ENCODE measurements at regions not wholly inside any gene's neighbourhood (a gene's known extent, or its start where the extent isn't known, plus 50 kb on each side); places are given as distances from the start of the nearest gene placed in this dataset.

GRCh38 chr6:139877828-139878405 lies 503.5 kb upstream of the CITED2 start:
- no peak for DNase-seq (ENCODE audit: low spot score)
- in situ Hi-C loops (cut with MboI; ENCODE audit: low pct_unique_long_range_greater_than_20kb, low sequenced_read_pairs, unreplicated experiment) = loop anchor here (25.0 kb wide), 1 partner anchor 491 kb away; no protein-coding TSS in a partner anchor
- no peak for TF ChIP-seq CTCF (IDR thresholded peaks at IDR 0.05; ENCODE audit: extremely low read depth, insufficient read depth, missing control alignments)

GRCh38 chr6:139872665-139873064 lies 498.2 kb upstream of the CITED2 start:
- TF ChIP-seq CTCF (IDR thresholded peaks at IDR 0.05; ENCODE audit: extremely low read depth, insufficient read depth, missing control alignments) = no peak
- in situ Hi-C loops (cut with MboI; ENCODE audit: low pct_unique_long_range_greater_than_20kb, low sequenced_read_pairs, unreplicated experiment) = no loop called here
- no peak for DNase-seq (ENCODE audit: low spot score)

GRCh38 chr6:139871803-139872510 lies 497.5 kb upstream of the CITED2 start:
- TF ChIP-seq CTCF (IDR thresholded peaks at IDR 0.05; ENCODE audit: extremely low read depth, insufficient read depth, missing control alignments) = no peak
- in situ Hi-C loops (cut with MboI; ENCODE audit: low pct_unique_long_range_greater_than_20kb, low sequenced_read_pairs, unreplicated experiment) = no loop called here
- no peak for DNase-seq (ENCODE audit: low spot score)

GRCh38 chr6:139871165-139871710 lies 496.8 kb upstream of the CITED2 start:
- DNase-seq (ENCODE audit: low spot score) = no peak
- in situ Hi-C loops (cut with MboI; ENCODE audit: low pct_unique_long_range_greater_than_20kb, low sequenced_read_pairs, unreplicated experiment) = no loop called here
- TF ChIP-seq CTCF (IDR thresholded peaks at IDR 0.05; ENCODE audit: extremely low read depth, insufficient read depth, missing control alignments) = no peak

GRCh38 chr6:139868576-139868975 lies 494.1 kb upstream of the CITED2 start:
- in situ Hi-C loops (cut with MboI; ENCODE audit: low pct_unique_long_range_greater_than_20kb, low sequenced_read_pairs, unreplicated experiment) = no loop called here
- no peak for DNase-seq (ENCODE audit: low spot score)
- TF ChIP-seq CTCF (IDR thresholded peaks at IDR 0.05; ENCODE audit: extremely low read depth, insufficient read depth, missing control alignments) = no peak

- no peak for DNase-seq (ENCODE audit: low spot score)
- no peak for TF ChIP-seq CTCF (IDR thresholded peaks at IDR 0.05; ENCODE audit: extremely low read depth, insufficient read depth, missing control alignments)
- in situ Hi-C loops (cut with MboI; ENCODE audit: low pct_unique_long_range_greater_than_20kb, low sequenced_read_pairs, unreplicated experiment) = no loop called here
Observed at GRCh38 chr6:139863964-139864363, 489.5 kb upstream of the CITED2 start.
